ENCODE measurements at regions not wholly inside any gene's neighbourhood (a gene's known extent, or its start where the extent isn't known, plus 50 kb on each side); places are given as distances from the start of the nearest gene placed in this dataset.
"Not testable (repeated sequence)": the region's sequence is repeated elsewhere in the genome, so short reads cannot be mapped to it uniquely, and the experiment has no call there.

DNA sequence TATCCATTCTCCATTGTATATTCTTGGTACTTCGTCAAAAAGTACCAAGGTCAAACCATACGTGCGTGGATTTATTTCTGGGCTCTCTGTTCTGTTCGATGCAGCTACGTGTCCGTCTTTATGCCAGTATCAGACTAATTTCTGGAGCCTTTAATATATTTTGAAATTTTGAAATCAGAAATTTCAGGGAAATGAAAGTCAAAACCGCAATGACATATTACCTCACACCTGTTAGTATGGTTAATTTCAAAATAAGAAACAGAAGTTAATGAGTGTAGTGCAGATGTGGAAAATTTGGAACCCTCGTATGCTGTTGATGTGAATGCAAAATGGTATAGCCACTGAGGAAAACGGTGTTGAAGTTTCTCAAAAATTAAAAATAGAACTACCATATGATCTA lies 156.1 kb upstream of the TRIB2 start:
- TF ChIP-seq, protein P1, sequence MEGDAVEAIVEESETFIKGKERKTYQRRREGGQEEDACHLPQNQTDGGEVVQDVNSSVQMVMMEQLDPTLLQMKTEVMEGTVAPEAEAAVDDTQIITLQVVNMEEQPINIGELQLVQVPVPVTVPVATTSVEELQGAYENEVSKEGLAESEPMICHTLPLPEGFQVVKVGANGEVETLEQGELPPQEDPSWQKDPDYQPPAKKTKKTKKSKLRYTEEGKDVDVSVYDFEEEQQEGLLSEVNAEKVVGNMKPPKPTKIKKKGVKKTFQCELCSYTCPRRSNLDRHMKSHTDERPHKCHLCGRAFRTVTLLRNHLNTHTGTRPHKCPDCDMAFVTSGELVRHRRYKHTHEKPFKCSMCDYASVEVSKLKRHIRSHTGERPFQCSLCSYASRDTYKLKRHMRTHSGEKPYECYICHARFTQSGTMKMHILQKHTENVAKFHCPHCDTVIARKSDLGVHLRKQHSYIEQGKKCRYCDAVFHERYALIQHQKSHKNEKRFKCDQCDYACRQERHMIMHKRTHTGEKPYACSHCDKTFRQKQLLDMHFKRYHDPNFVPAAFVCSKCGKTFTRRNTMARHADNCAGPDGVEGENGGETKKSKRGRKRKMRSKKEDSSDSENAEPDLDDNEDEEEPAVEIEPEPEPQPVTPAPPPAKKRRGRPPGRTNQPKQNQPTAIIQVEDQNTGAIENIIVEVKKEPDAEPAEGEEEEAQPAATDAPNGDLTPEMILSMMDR (IDR thresholded peaks at IDR 0.05; ENCODE audit: control extremely low read depth, extremely low read depth): no peak
- no peak for DNase-seq
- Histone ChIP-seq H3K4me1 (ENCODE audit: control insufficient read depth in 5 of 5, insufficient read depth in 5 of 5, low read length in 5 of 5) (peaks cover 0 to 2% (median 0%) of the 10 kb centered on the region in 5 donors), H3K9me3 (ENCODE audit: control insufficient read depth in 4 of 4, insufficient read depth in 3 of 4, low read length in 3 of 4) (no peaks in the 10 kb centered on the region), H3K9ac (ENCODE audit: insufficient read depth in 1 of 2, low read length in 2 of 2) (no peak overlapping the region), H3K4me3 (no peak overlapping the region), H3K27ac (ENCODE audit: low read depth in 1 of 2, low read length in 1 of 2) (no peak overlapping the region), H3K27me3 (ENCODE audit: control insufficient read depth in 3 of 3, insufficient read depth in 3 of 3, low read length in 2 of 3) (peaks cover 0 to 6% (median 0%) of the 10 kb centered on the region in 3 donors), H3K36me3 (ENCODE audit: control insufficient read depth in 4 of 4, insufficient read depth in 4 of 4, low read length in 4 of 4) (no peaks in the 10 kb centered on the region)
- ATAC-seq (ENCODE audit: insufficient read depth, low FRiP score): no peak
- 86 to 88% methylated on average over 9 of the region's 9 CpGs for WGBS, 2 donors

- 75 to 84% methylated on average over 3 of the region's 3 CpGs for WGBS, 2 donors
- Histone ChIP-seq H3K9me3 (ENCODE audit: control insufficient read depth in 4 of 4, insufficient read depth in 3 of 4, low read length in 3 of 4) (no peaks in the 10 kb centered on the region), H3K36me3 (ENCODE audit: control insufficient read depth in 4 of 4, insufficient read depth in 4 of 4, low read length in 4 of 4) (no peaks in the 10 kb centered on the region), H3K9ac (ENCODE audit: insufficient read depth in 1 of 2, low read length in 2 of 2) (no peak overlapping the region), H3K27ac (ENCODE audit: low read depth in 1 of 2, low read length in 1 of 2) (no peak overlapping the region), H3K4me3 (no peak overlapping the region), H3K27me3 (ENCODE audit: control insufficient read depth in 3 of 3, insufficient read depth in 3 of 3, low read length in 2 of 3) (peaks cover 0 to 5% (median 0%) of the 10 kb centered on the region in 3 donors), H3K4me1 (ENCODE audit: control insufficient read depth in 5 of 5, insufficient read depth in 5 of 5, low read length in 5 of 5) (no peaks in the 10 kb centered on the region)
- TF ChIP-seq, protein P1 (IDR thresholded peaks at IDR 0.05; ENCODE audit: control extremely low read depth, extremely low read depth): no peak
- no peak for DNase-seq
- ATAC-seq (ENCODE audit: insufficient read depth, low FRiP score): no peak
Measured at GRCh38 chr2:12567411-12567810, 149.3 kb upstream of the TRIB2 start.

DNA sequence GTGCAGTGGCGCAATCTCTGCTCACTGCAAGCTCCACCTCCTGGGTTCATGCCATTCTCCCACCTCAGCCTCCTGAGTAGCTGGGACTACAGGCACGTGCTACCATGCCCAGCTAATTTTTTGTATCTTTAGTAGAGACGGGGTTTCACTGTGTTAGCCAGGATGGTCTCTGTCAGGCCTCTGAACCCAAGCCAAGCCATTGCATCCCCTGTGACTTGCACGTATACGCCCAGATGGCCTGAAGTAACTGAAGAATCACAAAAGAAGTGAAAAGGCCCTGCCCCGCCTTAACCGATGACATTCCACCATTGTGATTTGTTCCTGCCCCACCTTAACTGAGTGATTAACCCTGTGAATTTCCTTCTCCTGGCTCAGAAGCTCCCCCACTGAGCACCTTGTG lies 147.2 kb upstream of the TRIB2 start:
- 88 to 92% methylated on average over 7 of the region's 7 CpGs for WGBS, 2 donors
- DNase-seq; H3K9me3 ChIP-seq (ENCODE audit: control insufficient read depth in 4 of 4, insufficient read depth in 3 of 4, low read length in 3 of 4); ATAC-seq (ENCODE audit: insufficient read depth, low FRiP score); H3K27ac ChIP-seq (ENCODE audit: low read depth in 1 of 2, low read length in 1 of 2); H3K9ac ChIP-seq (ENCODE audit: insufficient read depth in 1 of 2, low read length in 2 of 2); H3K4me3 ChIP-seq; H3K36me3 ChIP-seq (ENCODE audit: control insufficient read depth in 4 of 4, insufficient read depth in 4 of 4, low read length in 4 of 4); H3K27me3 ChIP-seq (ENCODE audit: control insufficient read depth in 3 of 3, insufficient read depth in 3 of 3, low read length in 2 of 3); H3K4me1 ChIP-seq (ENCODE audit: control insufficient read depth in 5 of 5, insufficient read depth in 5 of 5, low read length in 5 of 5): not testable (repeated sequence)

DNA sequence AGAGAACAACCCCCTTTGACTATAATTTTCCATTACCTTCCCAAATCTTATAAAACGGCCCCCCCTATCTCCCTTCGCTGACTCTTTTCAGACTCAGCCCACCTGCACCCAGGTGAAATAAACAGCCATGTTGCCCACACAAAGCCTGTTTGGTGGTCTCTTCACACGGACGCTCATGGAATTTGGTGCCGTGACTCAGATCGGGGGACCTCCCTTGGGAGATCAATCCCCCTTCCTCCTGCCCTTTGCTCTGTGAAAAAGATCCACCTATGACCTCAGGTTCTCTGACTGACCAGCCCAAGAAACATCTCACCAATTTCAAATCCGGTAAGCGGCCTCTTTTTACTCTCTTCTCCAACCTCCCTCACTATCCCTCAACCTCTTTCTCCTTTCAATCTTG lies 146.8 kb upstream of the TRIB2 start:
- not testable (repeated sequence) for H3K4me1 ChIP-seq (ENCODE audit: control insufficient read depth in 5 of 5, insufficient read depth in 5 of 5, low read length in 5 of 5); DNase-seq; H3K27me3 ChIP-seq (ENCODE audit: control insufficient read depth in 3 of 3, insufficient read depth in 3 of 3, low read length in 2 of 3); ATAC-seq (ENCODE audit: insufficient read depth, low FRiP score); H3K9me3 ChIP-seq (ENCODE audit: control insufficient read depth in 4 of 4, insufficient read depth in 3 of 4, low read length in 3 of 4); H3K27ac ChIP-seq (ENCODE audit: low read depth in 1 of 2, low read length in 1 of 2); H3K36me3 ChIP-seq (ENCODE audit: control insufficient read depth in 4 of 4, insufficient read depth in 4 of 4, low read length in 4 of 4); H3K9ac ChIP-seq (ENCODE audit: insufficient read depth in 1 of 2, low read length in 2 of 2); H3K4me3 ChIP-seq
- WGBS, 2 donors: 95 to 97% methylated on average over 8 of the region's 8 CpGs

- no peak for ATAC-seq (ENCODE audit: insufficient read depth, low FRiP score)
Measured at GRCh38 chr2:12577091-12577490, 139.6 kb upstream of the TRIB2 start.

More at GRCh38 chr2:12577091-12577490, 139.6 kb upstream of the TRIB2 start:
- peak in 2 of 3 donors; percentile 56 to 68 for DNase-seq
- TF ChIP-seq, protein P1 (IDR thresholded peaks at IDR 0.05; ENCODE audit: control extremely low read depth, extremely low read depth): no peak
- no peak overlapping the region for H3K4me3 ChIP-seq
- H3K36me3 ChIP-seq (ENCODE audit: control insufficient read depth in 4 of 4, insufficient read depth in 4 of 4, low read length in 4 of 4): no peaks in the 10 kb centered on the region
- no peaks in the 10 kb centered on the region for H3K9me3 ChIP-seq (ENCODE audit: control insufficient read depth in 4 of 4, insufficient read depth in 3 of 4, low read length in 3 of 4)
- H3K27me3 ChIP-seq (ENCODE audit: control insufficient read depth in 3 of 3, insufficient read depth in 3 of 3, low read length in 2 of 3): no peaks in the 10 kb centered on the region
- no peak overlapping the region for H3K9ac ChIP-seq (ENCODE audit: insufficient read depth in 1 of 2, low read length in 2 of 2)
- no peak overlapping the region for H3K27ac ChIP-seq (ENCODE audit: low read depth in 1 of 2, low read length in 1 of 2)
- peaks cover 0 to 13% (median 0%) of the 10 kb centered on the region in 5 donors for H3K4me1 ChIP-seq (ENCODE audit: control insufficient read depth in 5 of 5, insufficient read depth in 5 of 5, low read length in 5 of 5)

Data from lung (tissue), 11 donors.